GM04504 (cell line): ENCODE measurements at regions not wholly inside any gene's neighbourhood (a gene's known extent, or its start where the extent isn't known, plus 50 kb on each side); places are given as distances from the start of the nearest gene placed in this dataset.
"Not testable (repeated sequence)": the region's sequence is repeated elsewhere in the genome, so short reads cannot be mapped to it uniquely, and the experiment has no call there.

Experiments used
- DNase-seq: peaks from one replicate; pipeline ENCODE4 v3.0.0-alpha.2; 2012; ENCODE audit warnings: low read depth

DNA sequence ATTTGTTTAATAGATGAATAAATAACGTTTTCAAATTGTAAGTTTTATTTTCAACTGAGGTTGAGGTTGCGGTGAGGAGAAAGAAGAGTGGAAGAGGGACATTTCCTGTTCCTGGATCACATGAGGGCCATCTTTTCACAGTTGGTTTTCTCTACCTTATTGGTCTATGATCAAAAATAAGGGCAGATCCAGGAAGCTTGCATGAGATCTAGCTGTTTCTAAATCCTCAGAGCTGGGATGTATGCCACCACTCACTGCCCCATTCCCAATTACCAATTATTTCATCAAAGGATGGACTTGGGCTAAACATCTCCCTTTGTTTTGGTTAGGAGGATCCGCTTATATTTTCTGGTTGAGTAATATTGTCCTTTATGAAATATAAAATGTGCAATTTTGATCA lies 104.8 kb upstream of the TLL1 start:
- no peak for DNase-seq

GRCh38 chr4:165774326-165774725 lies 98.7 kb upstream of the TLL1 start:
- DNase-seq = no peak

DNA sequence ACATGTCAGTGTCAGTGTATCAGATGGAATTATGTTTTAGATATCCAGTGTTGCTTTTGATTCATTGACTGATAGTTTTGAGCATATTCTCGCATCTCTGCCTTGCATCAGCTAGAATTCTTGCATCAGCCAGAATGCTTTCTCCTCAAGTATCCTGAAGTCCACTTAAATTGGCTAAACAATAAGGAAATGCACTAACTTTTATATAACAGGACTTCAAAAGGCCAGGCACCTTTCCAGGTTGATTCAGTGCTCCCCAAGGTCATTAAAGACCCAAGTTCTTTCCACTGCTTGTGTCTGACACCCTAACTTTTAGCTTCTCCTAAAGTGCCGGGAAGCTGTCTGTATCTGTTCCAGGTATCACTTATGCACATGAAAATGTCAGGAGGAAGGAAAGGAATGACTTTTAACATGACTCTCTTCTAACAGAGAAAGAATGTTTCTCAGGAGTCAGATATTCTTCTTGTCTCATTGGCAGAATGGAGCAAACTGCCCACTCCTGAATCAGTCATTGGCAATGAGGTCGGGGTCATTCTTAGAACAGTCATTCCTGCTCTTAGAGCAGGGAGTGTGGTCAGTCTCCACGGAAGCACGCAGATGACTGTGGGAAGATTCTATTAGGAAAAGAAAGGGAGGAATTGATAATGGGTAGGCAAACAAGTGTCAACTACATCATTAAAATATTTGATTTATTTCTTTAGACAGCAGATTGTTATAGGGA lies 92.9 kb upstream of the TLL1 start:
- DNase-seq = no peak

DNA sequence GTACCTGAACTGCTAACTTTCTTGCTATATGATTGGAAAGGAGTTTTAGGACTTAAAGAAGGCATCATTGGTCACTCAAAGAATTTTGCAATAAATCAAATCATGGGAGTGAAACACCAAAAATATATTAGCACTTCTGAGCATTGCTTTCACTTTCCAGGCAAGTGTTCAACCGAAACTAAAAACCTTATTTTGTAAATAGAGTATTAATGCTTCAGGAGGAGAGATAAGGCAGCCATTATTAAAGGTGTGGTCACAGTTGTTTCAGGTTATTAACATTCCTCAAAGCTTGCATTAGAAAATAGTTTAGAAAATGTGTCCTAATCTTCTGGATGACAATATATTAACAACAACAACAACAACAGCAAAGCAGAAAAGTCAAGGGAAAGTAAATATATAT lies 92.3 kb upstream of the TLL1 start:
- DNase-seq = no peak

DNA sequence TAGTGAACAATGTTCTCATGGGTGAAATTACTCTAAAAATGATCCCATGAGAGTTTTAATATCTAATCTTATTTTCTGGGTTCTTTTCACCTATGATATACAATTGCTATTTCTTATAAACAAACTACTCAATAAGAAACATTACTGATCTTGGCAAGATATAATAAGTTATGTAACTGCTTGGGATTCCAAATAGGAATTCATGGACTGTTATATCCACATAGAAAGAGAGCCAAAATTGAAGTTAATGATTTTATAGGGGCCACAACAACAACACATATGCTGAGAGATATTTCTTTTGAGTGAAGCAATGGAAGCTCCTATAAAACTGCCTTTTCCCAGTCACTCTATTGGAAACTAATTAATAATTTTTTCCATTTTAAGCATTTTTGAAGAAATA lies 90.4 kb upstream of the TLL1 start:
- no peak for DNase-seq

- no peak for DNase-seq
Observed at GRCh38 chr4:165783626-165784025, 89.4 kb upstream of the TLL1 start.

DNA sequence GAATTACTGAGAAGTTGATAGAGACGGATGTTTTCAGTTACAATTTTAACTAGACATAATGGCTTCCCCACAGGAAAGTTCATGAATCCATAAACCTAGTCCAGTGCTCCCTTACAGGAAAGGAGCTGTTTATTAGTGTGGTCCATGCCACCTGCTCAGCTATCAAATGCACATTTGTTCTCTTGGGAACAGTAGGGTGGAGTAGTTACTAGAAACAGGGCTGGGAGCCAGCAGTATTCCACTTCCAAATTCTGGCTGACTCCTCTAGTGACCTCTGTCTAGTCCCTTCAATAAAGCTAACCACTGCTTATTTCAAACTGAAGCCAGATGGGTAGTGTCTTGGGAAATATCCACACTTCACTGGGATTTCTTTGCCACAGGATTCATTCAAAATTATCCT lies 88.4 kb upstream of the TLL1 start:
- DNase-seq = no peak

- DNase-seq = no peak
Observed at GRCh38 chr4:165785337-165785736, 87.7 kb upstream of the TLL1 start.

DNA sequence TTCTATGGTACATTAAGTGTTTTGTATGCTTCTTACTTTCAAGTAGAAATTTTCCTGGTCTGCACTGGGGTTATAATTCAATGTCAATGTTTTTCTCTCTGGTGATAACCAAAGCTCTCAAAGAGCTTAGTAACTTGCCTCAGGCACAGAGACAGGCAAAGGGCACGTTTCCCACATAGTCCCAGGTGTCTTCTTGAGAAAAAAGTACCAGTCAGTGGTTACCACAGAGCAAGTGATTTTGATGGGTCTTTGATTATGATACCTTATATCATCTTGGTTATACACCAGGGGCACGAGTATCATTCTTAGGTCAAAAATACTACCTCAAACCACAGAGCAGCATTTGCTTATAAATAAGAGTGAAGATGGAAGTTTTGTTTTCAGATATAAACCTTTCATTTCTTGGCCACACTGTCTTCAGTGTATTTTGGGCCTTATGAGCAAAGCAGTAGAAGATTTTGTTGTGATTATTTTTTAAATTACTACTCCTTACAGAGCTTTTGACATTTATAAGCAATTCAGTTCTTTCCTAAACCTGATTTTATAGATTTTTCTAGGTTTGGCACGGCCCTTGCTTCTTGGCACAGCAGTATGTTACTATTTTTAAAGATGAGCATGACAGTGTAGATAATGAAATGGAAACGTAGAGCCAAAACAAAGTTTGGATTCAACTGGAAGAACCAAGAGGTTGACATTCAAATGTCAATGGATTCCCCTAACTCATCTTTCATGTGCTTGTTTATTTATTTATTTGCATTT lies 85.3 kb upstream of the TLL1 start:
- DNase-seq = no peak

DNA sequence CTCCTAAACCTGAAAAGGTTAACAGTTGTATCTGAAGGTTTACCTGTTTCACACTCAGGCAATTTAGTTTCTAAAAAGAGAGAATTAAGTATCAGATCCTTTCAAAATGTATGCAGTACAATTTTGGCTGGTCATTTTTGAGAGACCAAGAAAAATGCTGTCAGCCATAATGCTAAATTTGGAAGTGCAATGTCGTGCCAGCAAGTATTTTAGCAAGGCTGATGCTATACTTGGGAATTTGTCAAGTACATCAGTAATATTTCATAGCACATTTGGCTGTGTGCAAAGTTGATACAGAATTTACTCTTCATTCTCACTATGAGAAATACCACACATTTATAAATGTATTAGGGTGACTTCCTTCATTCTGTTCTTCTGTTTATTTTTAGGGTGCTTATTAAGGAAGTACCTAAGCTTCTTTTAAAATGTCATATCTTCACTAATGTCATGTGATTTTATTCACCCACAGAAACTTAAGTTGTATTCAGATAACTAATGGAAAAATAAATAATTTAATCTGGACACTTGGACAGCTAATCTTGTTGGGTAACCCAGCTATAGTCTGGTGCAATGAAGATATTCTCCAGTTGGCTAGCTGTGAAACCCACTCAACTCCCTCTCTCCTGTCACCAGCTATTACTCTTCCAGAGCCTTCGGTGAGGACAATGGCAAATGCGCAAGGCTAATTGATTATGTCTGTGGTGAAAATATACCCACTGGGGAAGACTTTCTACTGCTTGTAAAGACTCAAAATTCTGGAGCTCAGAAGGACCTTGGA lies 84.2 kb upstream of the TLL1 start:
- no peak for DNase-seq

GRCh38 chr4:165793236-165793635 lies 79.8 kb upstream of the TLL1 start:
- DNase-seq = no peak

- DNase-seq = no peak
Observed at GRCh38 chr4:165794834-165795233, 78.2 kb upstream of the TLL1 start.

DNA sequence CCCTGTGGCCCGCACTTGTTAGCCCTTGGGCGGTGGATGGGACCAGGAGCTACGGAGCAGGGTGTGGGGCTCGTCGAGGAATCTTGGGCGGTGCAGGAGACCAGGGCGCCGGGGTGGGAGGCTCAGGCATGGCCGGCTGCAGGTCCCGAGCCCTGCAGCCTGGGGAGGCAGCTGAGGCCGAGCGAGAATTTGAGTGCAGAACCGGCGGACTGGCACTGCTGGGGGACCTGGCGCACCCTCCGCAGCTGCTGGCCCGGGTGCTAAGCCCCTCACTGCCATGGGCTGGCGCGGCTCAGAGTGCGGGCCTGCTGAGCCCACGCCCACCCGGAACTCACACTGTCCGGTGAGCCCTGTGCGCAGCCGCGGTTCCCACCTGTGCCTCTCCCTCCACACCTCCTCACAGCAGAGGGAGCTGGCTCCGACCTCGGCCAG lies 73.6 kb upstream of the TLL1 start:
- no peak for DNase-seq

DNA sequence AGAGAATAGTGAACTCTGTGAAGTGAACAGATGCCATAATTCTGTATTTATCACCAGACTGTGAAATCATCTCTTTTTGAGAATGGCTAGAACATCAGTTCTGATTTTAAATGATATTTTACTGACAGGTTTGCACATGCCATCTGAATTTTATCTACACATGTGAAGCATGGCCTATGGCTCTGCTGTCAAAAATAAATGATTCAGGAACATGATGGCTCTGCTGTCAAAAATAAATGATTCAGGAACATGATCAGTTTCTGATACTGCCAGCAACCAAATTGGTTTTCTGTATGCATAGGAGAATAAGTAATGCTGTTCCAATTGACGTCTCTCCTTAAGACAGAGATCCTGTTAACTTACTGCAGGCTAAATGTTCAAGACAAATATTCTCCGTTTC lies 70.6 kb upstream of the TLL1 start:
- DNase-seq = no peak

DNA sequence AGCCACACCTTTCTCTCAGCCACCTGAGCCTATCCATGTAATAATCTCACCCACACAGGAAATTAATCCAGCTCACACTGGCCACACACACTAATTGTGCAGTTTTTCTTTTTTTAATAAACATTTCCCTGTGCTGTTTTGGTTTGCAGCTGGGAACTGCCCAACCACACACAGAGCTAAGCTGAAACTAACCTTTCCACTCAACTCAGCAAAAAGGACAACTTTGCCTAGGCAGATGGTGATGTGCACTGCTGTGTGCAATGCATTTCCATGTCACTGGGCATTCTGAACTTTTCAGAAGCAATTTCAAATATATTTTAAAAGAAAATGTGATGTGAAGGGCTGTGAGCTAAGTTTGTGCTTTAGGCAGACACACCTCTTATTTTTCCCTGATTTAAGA lies 70.0 kb upstream of the TLL1 start:
- DNase-seq = no peak

- no peak for DNase-seq
Observed at GRCh38 chr4:165805406-165805805, 67.6 kb upstream of the TLL1 start.

- no peak for DNase-seq
Observed at GRCh38 chr4:165806613-165807012, 66.4 kb upstream of the TLL1 start.

GRCh38 chr4:165810726-165811125 lies 62.3 kb upstream of the TLL1 start:
- no peak for DNase-seq

DNA sequence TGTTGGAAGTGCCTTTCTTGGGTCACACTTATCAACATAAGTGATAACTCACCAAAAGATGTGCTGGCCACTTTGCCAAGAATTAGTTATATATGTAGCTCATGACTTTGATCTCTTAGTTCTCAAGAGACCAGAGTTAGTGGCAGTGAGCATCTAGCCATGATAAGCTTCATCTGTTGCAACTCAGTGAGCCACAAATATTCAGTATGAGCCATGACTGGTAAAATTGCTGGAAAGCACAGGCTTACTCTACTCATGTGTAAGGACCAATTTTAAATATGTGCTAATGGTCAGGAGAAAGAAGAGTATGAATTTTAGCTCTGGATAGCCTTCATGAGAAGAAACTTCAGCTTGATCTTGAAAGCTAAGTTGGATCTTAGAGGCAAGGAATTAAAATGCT lies 59.4 kb upstream of the TLL1 start:
- no peak for DNase-seq

DNA sequence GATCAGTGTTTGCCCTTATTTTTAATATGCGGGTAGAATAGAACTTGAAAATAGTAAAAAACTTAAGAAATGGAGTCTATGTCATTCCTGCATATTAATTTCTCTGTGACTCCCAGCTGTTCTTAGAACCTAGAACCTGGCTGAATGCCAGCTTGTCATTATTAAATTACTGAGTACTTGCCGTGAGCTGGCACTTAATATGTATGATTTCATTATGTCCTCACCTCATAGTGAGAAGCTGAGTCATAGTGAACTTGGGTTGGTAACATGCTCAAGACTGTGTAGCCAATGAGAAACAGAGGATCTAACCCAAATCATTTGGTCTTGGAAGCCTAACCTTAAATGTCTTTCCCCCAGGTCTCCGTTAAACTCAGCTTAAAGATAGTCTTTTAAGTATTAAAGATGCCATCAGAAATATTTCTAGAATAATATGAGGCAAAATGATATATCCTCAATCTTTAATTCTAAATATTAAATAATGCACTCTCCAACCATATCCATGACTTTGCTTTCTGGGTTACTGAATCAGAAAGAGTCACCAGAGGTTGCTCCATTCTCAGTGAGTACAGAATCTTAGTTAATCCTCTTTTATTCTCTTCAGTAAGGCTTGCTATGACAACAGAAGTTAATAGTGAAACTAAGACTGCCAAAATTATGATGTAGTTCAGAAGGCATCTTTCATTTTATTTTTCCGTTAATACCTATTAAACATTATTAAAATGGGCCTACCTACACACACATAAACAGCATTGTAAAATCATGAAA lies 58.6 kb upstream of the TLL1 start:
- DNase-seq = no peak

GRCh38 chr4:165819126-165819525 lies 53.9 kb upstream of the TLL1 start:
- DNase-seq = not testable (repeated sequence)
